T follicular helper cell (primary cell): ENCODE measurements at regions not wholly inside any gene's neighbourhood (a gene's known extent, or its start where the extent isn't known, plus 50 kb on each side); places are given as distances from the start of the nearest gene placed in this dataset.

Source experiments
- DNase-seq: peaks from one replicate; pipeline ENCODE4 v3.0.0-alpha.2; 2020; ENCODE audit warnings: low read depth

GRCh38 chr6:43869792-43870659, 100.0 kb downstream of the VEGFA start:
- no peak for DNase-seq

DNA sequence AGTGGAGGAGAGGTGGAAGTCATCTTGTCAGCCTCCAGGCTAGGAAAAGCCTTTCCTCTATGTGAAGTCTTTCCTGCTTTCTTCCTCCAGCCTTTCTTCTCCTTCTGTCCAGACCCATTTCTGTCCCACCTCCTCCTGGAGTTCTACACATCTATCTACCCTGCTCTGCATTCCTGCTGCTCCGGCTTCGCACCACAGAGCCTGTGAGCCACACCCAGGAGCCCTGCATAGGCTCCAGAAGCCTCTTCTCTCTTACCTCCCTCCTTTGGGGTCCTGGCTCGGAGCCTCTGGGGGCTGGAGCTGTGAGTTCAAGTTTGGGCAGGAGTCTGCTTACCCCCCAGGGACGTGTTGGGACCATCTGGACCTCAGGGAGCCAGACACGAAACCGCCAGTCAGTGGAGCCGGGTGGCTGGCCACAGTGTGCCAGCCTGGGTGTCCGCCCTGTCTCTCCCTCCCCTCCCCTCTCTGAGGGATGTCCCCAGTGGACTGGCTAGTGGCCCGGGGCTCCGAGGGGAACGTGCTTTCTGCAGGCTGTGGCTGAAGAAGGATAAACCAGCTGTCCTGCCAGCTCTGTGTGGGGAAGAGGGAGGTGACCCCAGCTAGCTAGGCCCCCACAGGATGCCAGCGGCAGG, 99.2 kb downstream of the VEGFA start:
- no peak for DNase-seq

- DNase-seq, result no peak
These were observed 98.5 kb downstream of the VEGFA start for GRCh38 chr6:43868467-43868866.

GRCh38 chr6:43867996-43868395, 98.0 kb downstream of the VEGFA start:
- no peak for DNase-seq

GRCh38 chr6:43867246-43867645, 97.2 kb downstream of the VEGFA start:
- DNase-seq, result no peak

- no peak for DNase-seq
These were observed 96.1 kb downstream of the VEGFA start for GRCh38 chr6:43865932-43866645.

GRCh38 chr6:43865086-43865485, 95.1 kb downstream of the VEGFA start:
- no peak for DNase-seq

DNA sequence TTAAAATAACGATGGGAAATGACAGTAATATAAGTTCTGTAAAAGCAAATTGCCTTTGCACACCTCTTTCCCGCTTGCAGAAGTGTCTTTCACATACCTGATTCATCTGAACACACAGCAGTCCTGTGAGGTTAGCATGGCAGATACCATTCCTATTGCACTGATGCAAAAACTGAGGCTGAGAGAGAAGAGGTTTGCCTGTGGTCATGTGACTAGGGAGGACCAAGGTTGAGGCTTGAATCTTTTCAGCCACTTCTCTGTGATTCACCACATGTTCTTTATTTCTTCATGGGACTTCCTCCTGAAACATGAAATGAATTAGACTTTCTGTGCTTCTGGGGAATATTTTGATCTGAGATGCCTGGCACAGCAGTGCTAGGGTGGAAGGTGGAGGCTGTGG, 92.9 kb downstream of the VEGFA start:
- DNase-seq, result no peak

GRCh38 chr6:43861212-43861894, 91.3 kb downstream of the VEGFA start:
- no peak for DNase-seq

GRCh38 chr6:43860285-43860684, 90.3 kb downstream of the VEGFA start:
- no peak for DNase-seq

DNA sequence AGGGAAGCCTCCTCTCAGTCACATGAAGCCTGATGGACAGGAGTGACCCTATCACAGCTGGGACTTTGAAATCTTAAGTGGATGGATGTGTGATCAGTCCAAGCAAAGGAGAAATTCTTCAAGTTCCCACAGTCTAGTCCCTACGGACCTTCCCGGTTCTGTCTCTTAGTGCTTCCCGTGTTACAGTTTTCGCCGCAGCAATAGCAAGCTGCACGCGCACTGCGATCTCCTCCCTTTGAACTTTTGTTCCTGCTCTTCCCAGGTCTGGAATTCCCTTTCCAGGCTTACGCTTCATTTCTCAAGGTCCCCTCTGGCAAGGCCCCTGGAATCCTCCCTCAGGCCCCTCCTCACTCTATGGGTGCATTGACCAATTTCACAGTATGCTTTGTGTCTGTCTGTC, 89.2 kb downstream of the VEGFA start:
- DNase-seq, result no peak

GRCh38 chr6:43858161-43859153, 88.4 kb downstream of the VEGFA start:
- no peak for DNase-seq

DNA sequence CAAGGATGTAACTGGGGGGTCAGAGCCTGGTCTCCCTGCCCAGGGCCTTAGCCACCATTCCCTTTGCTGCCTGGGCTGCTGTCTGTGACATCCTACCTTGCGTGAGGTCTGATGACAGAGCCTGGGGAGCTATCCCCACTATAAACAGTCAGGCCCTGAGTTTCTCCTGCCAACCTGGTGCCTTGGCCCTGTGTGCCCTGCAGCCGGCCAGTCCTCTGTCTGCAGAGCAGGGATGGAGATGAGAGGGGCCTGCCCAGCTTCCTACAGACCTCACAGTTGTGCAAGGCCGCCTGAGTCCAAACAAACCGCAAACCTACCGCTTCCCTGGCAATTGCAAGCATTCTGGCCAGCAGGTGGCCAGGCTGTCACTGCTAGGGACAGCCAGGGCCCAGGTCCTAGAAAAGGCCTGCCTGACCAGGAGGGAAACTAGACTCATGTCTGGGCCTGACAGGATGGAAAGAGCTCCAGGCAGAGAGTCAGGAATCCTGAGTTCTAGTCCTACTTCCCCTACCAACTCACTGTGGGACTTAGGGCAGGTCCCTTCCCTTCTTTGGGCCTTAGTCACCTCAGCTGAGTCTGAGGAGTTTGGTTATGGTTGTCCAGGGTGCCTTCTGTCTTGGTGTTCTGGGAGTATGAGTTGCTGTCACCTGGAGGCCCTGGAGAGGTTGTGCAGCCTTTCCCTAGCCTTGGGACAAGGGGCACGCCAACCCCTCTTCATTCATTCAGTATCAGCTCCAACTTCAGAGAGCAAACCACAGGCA, 86.2 kb downstream of the VEGFA start:
- no peak for DNase-seq

DNA sequence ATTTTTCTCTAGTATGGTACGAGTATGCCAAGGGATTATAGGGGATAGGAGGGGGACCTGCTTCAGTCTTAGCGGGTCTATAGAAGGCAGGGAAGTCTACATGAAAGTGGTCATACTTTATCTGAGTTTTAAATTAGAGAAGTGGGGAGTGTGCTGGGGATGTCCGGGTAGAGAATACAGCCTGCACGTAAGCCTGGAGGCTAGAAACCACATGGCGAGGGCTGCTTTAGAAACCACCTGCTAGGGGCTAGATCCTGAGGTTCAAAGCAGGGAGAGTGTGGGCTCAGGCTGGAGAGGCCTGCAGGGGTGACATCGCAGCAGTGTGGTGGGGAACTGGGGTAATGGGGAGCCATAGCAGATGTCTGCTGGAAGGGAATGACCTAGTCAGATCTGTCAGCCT, 85.2 kb downstream of the VEGFA start:
- no peak for DNase-seq

DNA sequence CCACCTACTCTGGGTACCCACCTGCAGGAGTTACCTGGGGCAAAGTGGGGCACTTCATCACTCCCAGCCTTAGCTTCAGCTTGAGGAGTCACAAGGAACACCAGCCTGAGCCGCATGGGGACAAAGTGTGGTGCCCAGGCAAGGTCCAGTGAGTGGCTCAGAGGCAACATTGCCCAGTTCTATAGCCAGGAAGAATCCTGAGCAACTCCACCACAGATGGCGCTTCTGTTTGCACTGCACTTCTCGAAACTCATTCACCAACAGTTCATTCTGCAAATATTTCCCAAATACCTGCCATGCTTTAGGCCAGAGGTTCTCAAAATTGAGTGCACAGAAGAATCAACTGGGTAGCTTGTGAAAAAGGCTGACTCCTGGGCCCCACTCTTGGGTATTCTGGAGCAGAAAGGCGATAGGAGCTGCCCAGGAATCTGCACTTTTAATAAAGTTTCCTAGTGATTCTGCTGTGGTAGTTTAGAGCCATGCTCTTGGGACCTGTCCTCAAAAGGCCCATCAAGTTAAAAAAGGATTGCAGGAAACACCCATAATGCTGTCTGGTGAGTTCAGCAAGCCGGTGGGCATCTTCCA, 83.1 kb downstream of the VEGFA start:
- no peak for DNase-seq

DNA sequence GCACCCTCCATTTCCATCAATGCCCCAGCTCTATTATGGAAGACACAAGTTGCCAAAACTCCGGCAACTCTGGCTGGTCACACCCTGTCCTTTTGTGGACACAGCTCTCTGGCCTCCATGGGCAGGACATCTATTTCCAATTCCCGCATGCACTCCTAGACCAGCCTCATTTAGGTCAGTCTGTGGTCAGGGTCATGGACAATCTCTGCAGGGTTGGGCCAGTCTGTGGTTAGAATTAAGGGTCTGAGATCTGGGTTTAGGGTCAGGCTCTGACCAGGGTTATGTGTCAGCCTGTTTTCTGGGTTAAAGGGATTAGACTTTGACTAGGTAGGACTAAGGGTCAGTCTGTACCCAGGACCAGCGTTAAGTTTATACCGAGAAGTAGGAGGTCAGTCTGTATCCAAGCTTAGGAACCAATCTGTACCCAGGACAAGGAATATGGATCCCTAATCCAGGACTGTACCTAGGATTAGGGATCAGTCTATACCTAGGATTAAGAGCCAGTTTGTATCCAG, 82.4 kb downstream of the VEGFA start:
- DNase-seq, result no peak

GRCh38 chr6:43851204-43851865, 81.3 kb downstream of the VEGFA start:
- no peak for DNase-seq

DNA sequence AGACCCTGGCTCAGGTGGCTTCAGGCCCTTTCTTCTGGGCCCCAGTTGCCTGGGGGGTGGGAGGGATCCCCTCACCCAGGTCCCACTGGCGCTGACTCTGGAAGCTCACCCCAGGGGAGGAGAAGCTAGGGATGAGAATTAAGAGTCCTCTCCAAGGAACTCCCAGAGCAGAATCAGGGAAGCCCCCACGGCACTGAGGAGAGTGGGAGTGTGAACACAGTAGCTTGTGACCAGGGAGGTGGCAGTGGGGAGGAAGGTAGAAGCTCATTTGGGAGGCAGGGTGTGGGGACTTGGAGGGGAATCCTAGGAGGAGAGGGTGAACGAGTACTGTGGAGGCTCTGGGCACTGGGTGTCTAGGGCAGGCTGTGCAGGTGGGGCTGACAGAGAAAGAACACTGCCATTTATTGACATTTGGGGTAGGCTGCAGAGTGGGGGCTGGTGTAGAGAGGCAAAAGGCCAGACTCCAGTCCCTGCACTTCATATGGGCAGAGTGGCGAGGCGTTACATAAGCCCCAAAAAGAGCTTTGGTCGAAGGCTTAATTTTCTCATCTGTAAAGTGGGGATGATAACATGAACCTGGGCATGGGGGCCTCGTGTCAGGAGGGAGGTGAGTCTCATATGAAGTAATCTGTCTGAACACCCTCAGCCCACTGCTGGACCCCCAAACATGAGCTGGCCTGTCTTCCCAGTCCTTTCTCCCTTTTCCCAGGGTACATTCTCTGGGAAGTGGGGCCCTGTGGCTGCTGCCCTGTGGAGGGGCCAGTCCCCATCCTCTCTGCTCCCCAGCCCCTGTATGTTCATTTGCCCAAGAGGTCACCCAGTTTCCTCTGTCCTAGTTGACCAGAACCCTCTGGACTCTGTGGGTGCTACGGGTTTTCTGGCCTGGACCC, 80.5 kb downstream of the VEGFA start:
- no peak for DNase-seq
